ENCODE measurements at regions not wholly inside any gene's neighbourhood (a gene's known extent, or its start where the extent isn't known, plus 50 kb on each side); places are given as distances from the start of the nearest gene placed in this dataset.

GRCh38 chr6:141607956-141608355, 524.8 kb upstream of the GJE1 start:
- ChIA-PET CTCF (no interaction called here), POLR2A (no interaction called here)
- Mint-ChIP-seq H3K4me1 (ENCODE audit: low read depth, unreplicated experiment) (no peaks in the 10 kb centered on the region), H3K27me3 (ENCODE audit: insufficient read depth, unreplicated experiment) (no peaks in the 10 kb centered on the region), H3K4me3 (ENCODE audit: unreplicated experiment) (no peak overlapping the region), H3K36me3 (ENCODE audit: insufficient read depth, unreplicated experiment) (no peaks in the 10 kb centered on the region), H3K9me3 (ENCODE audit: unreplicated experiment) (peaks cover 10% of the 10 kb centered on the region), H3K27ac (ENCODE audit: unreplicated experiment) (no peak overlapping the region)
- no peak overlapping the region for H3K4me3 ChIP-seq (ENCODE audit: low read depth, low read length)
- BruUV-seq (replicated peaks), result no TSS peak
- no peaks in the 10 kb centered on the region for H3K27me3 ChIP-seq (replicated peaks; ENCODE audit: control insufficient read depth, insufficient read depth, low read length)
- H3K9me3 ChIP-seq, result 0 out of 2 replicates have a peak, but pooled peaks cover 3% of the 10 kb centered on the region
- intact Hi-C loops (cut with micrococcal nuclease; ENCODE audit: unreplicated experiment), result no loop called here
- H3K4me1 ChIP-seq, result no peaks in the 10 kb centered on the region
- TF ChIP-seq CTCF (IDR thresholded peaks at IDR 0.05; ENCODE audit: insufficient read depth in 1 of 2, low read depth in 1 of 2, low read length in 1 of 2, severe bottlenecking in 1 of 2, unreplicated experiment in 1 of 2), result no peak
- no peak for DNase-seq
- H3K36me3 ChIP-seq (ENCODE audit: control insufficient read depth, insufficient read depth, low read length), result no peaks in the 10 kb centered on the region

- ChIA-PET CTCF (no interaction called here), POLR2A (no interaction called here)
- intact Hi-C loops (cut with micrococcal nuclease; ENCODE audit: unreplicated experiment), result no loop called here
- H3K27me3 Mint-ChIP-seq (ENCODE audit: insufficient read depth, unreplicated experiment), result no peaks in the 10 kb centered on the region
- BruUV-seq (replicated peaks), result no TSS peak
- H3K4me3 Mint-ChIP-seq (ENCODE audit: unreplicated experiment), result no peak overlapping the region
- TF ChIP-seq CTCF (IDR thresholded peaks at IDR 0.05; ENCODE audit: insufficient read depth in 1 of 2, low read depth in 1 of 2, low read length in 1 of 2, severe bottlenecking in 1 of 2, unreplicated experiment in 1 of 2), result no peak
- DNase-seq, result no peak
- no peaks in the 10 kb centered on the region for H3K9me3 Mint-ChIP-seq (ENCODE audit: unreplicated experiment)
- no peaks in the 10 kb centered on the region for H3K27me3 ChIP-seq (replicated peaks; ENCODE audit: control insufficient read depth, insufficient read depth, low read length)
- H3K27ac Mint-ChIP-seq (ENCODE audit: unreplicated experiment), result no peak overlapping the region
- H3K4me1 ChIP-seq, result no peaks in the 10 kb centered on the region
- no peaks in the 10 kb centered on the region for H3K36me3 Mint-ChIP-seq (ENCODE audit: insufficient read depth, unreplicated experiment)
- no peaks in the 10 kb centered on the region for H3K36me3 ChIP-seq (ENCODE audit: control insufficient read depth, insufficient read depth, low read length)
- no peaks in the 10 kb centered on the region for H3K9me3 ChIP-seq
- no peak overlapping the region for H3K4me3 ChIP-seq (ENCODE audit: low read depth, low read length)
- H3K4me1 Mint-ChIP-seq (ENCODE audit: low read depth, unreplicated experiment), result no peaks in the 10 kb centered on the region
These were observed 534.2 kb upstream of the GJE1 start for GRCh38 chr6:141598487-141598886.

- no TSS peak for BruUV-seq (replicated peaks)
- Mint-ChIP-seq H3K4me3 (ENCODE audit: unreplicated experiment) (no peak overlapping the region), H3K27me3 (ENCODE audit: insufficient read depth, unreplicated experiment) (no peaks in the 10 kb centered on the region), H3K9me3 (ENCODE audit: unreplicated experiment) (peaks cover 10% of the 10 kb centered on the region), H3K36me3 (ENCODE audit: insufficient read depth, unreplicated experiment) (no peaks in the 10 kb centered on the region), H3K4me1 (ENCODE audit: low read depth, unreplicated experiment) (no peaks in the 10 kb centered on the region), H3K27ac (ENCODE audit: unreplicated experiment) (no peak overlapping the region)
- TF ChIP-seq CTCF (IDR thresholded peaks at IDR 0.05; ENCODE audit: insufficient read depth in 1 of 2, low read depth in 1 of 2, low read length in 1 of 2, severe bottlenecking in 1 of 2, unreplicated experiment in 1 of 2), result no peak
- ChIA-PET POLR2A (no interaction called here), CTCF (no interaction called here)
- intact Hi-C loops (cut with micrococcal nuclease; ENCODE audit: unreplicated experiment), result no loop called here
- Histone ChIP-seq H3K4me3 (ENCODE audit: low read depth, low read length) (no peak overlapping the region), H3K4me1 (no peaks in the 10 kb centered on the region), H3K36me3 (ENCODE audit: control insufficient read depth, insufficient read depth, low read length) (no peaks in the 10 kb centered on the region), H3K9me3 (no peaks in the 10 kb centered on the region), H3K27me3 (replicated peaks; ENCODE audit: control insufficient read depth, insufficient read depth, low read length) (no peaks in the 10 kb centered on the region)
- DNase-seq, result no peak
These were observed 537.9 kb upstream of the GJE1 start for GRCh38 chr6:141594874-141595273.
